ENCODE measurements at regions not wholly inside any gene's neighbourhood (a gene's known extent, or its start where the extent isn't known, plus 50 kb on each side); places are given as distances from the start of the nearest gene placed in this dataset.
"Not testable (repeated sequence)": the region's sequence is repeated elsewhere in the genome, so short reads cannot be mapped to it uniquely, and the experiment has no call there.

GRCh38 chr3:35216501-35217266 is 422.6 kb upstream of the ARPP21 start:
- no peak for DNase-seq

- no peak for DNase-seq
Observed at GRCh38 chr3:35223632-35224394, 415.5 kb upstream of the ARPP21 start.

GRCh38 chr3:35224565-35225295 is 414.6 kb upstream of the ARPP21 start:
- no peak for DNase-seq

GRCh38 chr3:35241236-35241635 is 398.1 kb upstream of the ARPP21 start:
- no peak for DNase-seq

GRCh38 chr3:35254917-35255316 is 384.4 kb upstream of the ARPP21 start:
- no peak for DNase-seq

- no peak for DNase-seq
Observed at GRCh38 chr3:35257641-35258040, 381.7 kb upstream of the ARPP21 start.

- no peak for DNase-seq
Observed at GRCh38 chr3:35262406-35262805, 376.9 kb upstream of the ARPP21 start.

GRCh38 chr3:35263477-35263876 is 375.8 kb upstream of the ARPP21 start:
- DNase-seq: no peak

- DNase-seq: not testable (repeated sequence)
Observed at GRCh38 chr3:35266065-35266464, 373.3 kb upstream of the ARPP21 start.

- no peak for DNase-seq
Observed at GRCh38 chr3:35275768-35276167, 363.6 kb upstream of the ARPP21 start.

GRCh38 chr3:35276568-35276967 is 362.8 kb upstream of the ARPP21 start:
- DNase-seq: no peak

- DNase-seq: no peak
Observed at GRCh38 chr3:35291471-35292236, 347.7 kb upstream of the ARPP21 start.

- no peak for DNase-seq
Observed at GRCh38 chr3:35292568-35292967, 346.8 kb upstream of the ARPP21 start.

GRCh38 chr3:35295906-35296305 is 343.4 kb upstream of the ARPP21 start:
- DNase-seq: no peak

- no peak for DNase-seq
Observed at GRCh38 chr3:35296533-35296932, 342.8 kb upstream of the ARPP21 start.

GRCh38 chr3:35296944-35297343 is 342.4 kb upstream of the ARPP21 start:
- DNase-seq: not testable (repeated sequence)

GRCh38 chr3:35305406-35305805 is 333.9 kb upstream of the ARPP21 start:
- DNase-seq: no peak

GRCh38 chr3:35307296-35307695 is 332.0 kb upstream of the ARPP21 start:
- no peak for DNase-seq

- DNase-seq: not testable (repeated sequence)
Observed at GRCh38 chr3:35316841-35317240, 322.5 kb upstream of the ARPP21 start.

- DNase-seq: no peak
Observed at GRCh38 chr3:35320646-35321407, 318.5 kb upstream of the ARPP21 start.

GRCh38 chr3:35322070-35322469 is 317.3 kb upstream of the ARPP21 start:
- DNase-seq: no peak

- DNase-seq: no peak
Observed at GRCh38 chr3:35335703-35336102, 303.6 kb upstream of the ARPP21 start.
